CD4-positive, alpha-beta T cell treated with Interleukin-1 beta for 1 hour (primary cell): ENCODE measurements at regions not wholly inside any gene's neighbourhood (a gene's known extent, or its start where the extent isn't known, plus 50 kb on each side); places are given as distances from the start of the nearest gene placed in this dataset.

Source experiments
- DNase-seq, 2 donors: peaks; one replicate each; pipeline ENCODE4 v3.0.0-alpha.2; 2020 to 2022

DNA sequence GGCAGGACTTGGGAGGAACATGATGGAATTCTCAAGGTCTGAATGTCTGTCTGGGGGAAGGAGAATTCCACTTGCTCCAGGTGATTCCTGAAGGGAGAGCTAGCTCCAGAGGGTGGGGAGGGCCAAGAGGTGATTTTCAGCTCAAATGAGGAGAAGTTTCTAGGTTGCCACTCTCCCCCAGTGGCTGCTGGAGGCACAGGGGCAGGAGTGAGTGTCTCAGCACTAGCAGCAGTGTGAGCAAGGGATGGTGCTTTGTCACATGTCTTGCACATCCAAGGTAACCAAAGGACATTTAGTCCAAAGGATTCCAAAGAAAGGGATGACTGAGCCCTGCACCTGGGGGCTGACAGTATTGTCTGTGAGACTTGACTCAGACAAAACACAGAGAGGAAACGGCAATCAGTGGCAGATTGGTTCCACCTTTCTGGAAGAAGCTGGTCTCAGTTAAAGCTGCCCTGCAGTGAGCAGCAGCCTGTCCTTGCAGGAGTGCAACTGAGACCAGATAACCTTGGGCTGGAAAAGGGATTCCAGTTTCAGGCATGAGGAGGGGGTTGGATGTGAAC lies 51.2 kb upstream of the PCBD1 start:
- DNase-seq, result no peak

GRCh38 chr10:70940834-70941568 lies 52.6 kb upstream of the PCBD1 start:
- DNase-seq, result no peak

- no peak for DNase-seq
Measured at GRCh38 chr10:70942125-70942524, 53.8 kb upstream of the PCBD1 start.

DNA sequence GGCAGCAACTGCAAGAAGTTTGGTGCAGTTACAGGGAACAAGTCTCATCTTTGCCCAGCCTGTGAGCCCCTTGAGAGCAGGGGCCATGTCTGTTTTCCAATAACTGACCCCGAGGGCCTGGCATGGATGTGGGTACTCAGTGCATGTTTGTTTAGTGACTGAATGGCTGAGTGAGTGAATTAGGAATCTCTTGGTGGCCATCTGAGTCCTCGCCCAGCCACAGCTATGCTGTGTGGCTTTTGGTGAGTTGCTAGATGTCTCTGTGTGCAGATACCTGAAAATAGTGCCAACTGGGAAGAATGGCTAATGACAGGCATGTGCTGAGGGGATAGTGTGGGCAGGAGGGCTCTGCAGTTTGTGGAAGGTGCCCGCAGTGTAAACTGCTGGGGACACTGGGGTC lies 54.4 kb upstream of the PCBD1 start:
- DNase-seq, result no peak

DNA sequence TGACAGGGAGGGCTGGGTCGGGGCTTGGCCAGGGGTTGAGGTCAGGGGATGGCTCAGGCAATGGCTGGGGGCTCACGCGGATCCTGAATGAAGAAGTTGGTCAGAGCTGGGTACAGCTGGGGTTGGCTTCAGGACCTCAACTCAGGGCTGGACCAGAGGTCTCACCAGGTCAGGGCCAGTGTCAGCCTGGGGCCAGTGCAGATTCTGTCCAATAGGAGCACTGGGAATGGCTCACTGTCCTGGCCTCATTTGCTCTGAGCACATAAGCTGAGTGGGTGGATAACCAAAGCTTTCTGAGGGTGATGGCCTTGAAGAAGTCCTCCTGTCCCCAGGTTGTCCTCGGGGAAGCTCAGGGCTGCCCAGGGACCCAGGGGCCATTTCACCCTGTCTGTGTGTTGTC lies 54.9 kb upstream of the PCBD1 start:
- no peak for DNase-seq

DNA sequence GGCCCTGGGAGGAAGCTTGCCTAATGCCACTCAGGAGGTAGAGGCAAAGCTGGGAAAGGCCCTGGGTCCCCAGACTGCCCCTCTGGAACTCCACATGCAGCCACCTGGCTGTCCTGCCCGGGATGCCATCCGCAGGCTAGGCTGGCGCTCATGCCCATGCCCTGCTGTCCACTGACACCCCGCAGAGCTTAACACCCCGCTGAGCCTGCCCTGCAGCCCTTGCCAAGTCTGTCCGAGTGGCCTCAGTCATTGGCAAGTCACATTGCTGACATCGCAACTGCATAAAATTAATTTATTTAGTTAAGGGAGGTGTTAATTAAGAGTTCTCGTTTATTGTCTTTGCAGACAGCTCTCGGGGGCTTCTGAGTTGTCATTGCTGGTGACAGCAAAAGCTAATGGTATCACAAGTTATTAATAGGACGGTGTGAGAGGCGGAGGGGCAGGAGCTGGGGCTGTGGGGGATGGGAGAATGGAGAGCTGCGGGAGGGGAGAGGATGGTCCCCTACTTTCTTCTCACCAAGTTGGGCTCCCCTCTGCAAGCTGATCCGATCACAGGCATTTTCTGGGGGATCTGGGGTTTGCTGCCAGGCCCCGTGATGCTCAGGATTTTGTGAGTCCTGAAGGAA lies 55.6 kb upstream of the PCBD1 start:
- DNase-seq, result no peak

- DNase-seq, result no peak
Measured at GRCh38 chr10:70950037-70950436, 61.7 kb upstream of the PCBD1 start.

- no peak for DNase-seq
Measured at GRCh38 chr10:70950801-70951200, 62.4 kb upstream of the PCBD1 start.

DNA sequence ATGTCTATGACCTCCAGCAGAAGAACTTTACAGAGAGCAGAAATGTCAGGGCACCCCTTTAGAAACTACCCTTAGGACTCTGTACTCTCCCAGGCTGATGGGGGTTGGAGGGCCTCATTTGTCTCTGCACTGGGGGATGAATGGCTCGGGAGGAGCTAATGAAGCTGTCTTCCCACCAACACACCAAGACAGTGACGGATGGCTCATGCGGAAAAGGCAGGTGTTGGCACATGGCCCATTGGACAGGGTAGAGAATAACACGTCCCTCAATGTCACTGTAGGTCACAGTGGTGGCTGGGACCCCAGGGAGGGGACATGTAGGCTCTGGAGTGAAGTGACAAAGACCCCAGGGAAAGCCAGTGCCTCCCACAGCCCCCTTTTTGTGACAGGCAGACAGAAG lies 64.0 kb upstream of the PCBD1 start:
- DNase-seq, result no peak

GRCh38 chr10:70952921-70953320 lies 64.6 kb upstream of the PCBD1 start:
- DNase-seq, result no peak

- no peak for DNase-seq
Measured at GRCh38 chr10:70954381-70955176, 66.2 kb upstream of the PCBD1 start.

GRCh38 chr10:70956029-70956759 lies 67.8 kb upstream of the PCBD1 start:
- DNase-seq, result no peak

GRCh38 chr10:70958396-70958795 lies 70.0 kb upstream of the PCBD1 start:
- DNase-seq, result no peak

GRCh38 chr10:70960316-70960715 lies 72.0 kb upstream of the PCBD1 start:
- DNase-seq, result no peak

GRCh38 chr10:70960783-70961570 lies 72.6 kb upstream of the PCBD1 start:
- no peak for DNase-seq

DNA sequence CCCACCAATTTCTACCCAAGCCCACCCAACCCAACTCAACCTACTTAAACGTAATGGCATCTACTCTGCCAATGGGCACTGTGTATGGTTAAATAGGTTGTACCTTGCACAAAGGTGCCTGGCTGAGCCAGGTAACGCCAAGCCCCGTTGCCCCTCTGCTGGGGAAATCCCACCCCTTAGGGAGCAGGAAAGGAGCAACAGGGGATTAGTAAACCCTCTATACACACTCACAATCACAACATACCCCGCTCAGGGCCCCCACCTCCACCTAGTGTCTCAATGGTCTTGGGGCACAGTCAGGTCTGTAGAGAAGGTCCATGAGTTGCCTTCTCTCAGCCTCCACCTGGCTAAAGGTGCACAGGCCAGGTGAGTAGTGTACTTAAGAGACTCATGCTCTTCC lies 74.3 kb upstream of the PCBD1 start:
- no peak for DNase-seq

DNA sequence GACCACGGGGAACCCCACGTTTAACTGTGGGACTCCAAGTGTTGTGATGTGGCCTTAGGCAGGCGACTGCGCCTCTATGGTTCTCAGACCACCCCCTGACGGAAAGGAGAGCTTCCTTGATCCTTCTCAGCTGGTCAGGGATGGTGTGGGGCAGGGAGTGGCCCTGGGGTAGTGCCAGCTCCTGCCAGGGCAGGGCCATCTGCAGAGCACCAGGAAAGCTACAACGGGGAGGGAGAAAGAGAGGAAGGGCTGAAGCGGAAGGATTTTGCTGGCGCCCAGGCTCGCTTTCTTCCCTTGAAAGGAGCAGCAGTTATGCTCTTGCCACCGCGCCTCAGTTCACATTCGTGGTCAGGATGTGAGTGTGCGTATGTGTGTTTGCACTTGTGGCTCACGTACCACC lies 74.9 kb upstream of the PCBD1 start:
- DNase-seq, result no peak

GRCh38 chr10:70964245-70964644 lies 75.9 kb upstream of the PCBD1 start:
- DNase-seq, result no peak

DNA sequence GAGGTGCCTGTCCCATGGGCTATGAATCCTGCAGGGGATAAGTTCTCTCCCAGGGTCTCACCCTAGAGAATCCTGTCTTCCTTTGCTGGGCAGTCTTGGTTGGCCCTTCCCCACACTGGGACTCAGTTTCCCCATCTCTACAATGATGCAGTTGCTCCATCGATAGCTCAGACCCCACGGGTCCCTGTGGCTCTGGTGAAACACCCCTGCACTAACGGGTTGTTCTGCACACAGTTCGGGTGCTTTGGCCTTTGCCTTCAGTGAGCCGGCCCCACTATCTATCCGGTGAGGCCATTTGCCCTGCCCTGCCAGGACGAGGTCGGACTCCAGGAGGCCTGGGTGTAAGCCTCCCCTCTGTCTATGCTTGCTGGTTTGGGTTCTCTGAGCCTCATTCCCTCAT lies 76.5 kb upstream of the PCBD1 start:
- no peak for DNase-seq

- no peak for DNase-seq
Measured at GRCh38 chr10:70965566-70965965, 77.2 kb upstream of the PCBD1 start.

DNA sequence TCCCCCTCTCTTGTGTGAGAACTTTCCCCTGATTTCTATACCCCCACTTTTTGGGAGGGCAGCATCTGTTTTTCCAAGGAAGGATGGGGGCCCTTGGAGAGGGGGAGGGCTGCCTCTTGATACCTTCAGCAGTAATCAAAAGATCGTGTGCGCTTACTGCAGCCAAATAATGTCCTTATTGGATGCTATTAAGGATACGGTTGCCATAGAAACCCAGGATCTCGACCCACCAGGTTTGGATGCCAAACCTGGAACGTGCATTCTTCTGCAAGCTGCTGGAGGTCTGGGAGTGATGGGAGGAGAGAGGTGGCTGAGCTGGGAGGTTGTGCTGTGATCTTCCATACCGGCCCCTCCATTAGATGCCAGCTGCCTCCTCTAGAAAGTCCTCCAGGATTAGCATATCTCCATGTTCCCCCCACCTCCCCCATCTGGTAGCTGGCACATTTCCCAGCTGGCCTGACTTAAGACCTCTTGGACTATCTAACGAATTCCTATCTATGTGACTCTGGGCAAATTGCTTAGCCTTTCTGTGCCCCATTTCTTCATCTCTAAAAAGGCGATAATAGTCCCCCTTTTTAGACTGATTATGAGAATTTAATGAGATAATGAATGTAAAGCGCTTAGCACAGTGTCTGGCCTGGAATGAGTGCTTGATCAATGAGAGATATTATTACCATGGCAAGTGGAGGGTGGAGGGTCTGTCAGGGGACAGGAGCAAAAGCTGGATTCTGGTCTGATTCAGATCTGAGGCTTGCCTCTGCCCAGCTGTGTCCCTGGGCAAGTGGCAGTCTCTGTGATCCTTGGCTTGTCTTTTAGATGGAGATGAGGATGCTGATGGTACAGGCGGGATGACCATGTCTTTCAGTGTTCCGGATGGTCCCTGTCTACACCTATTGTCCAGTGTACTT lies 78.5 kb upstream of the PCBD1 start:
- DNase-seq, result no peak
